OCI-LY1 (cell line): ENCODE measurements at regions not wholly inside any gene's neighbourhood (a gene's known extent, or its start where the extent isn't known, plus 50 kb on each side); places are given as distances from the start of the nearest gene placed in this dataset.

Experiments used
- CTCF ChIP-seq: fragments of 200-600 bp; sonication (generic), shearing (Covaris generic); IDR thresholded peaks from 2 replicates; pipeline ENCODE4 v1.5.1; 2017; ENCODE audit warnings: mild to moderate bottlenecking, antibody characterized with exemption, low read length, moderate library complexity, mixed read lengths
- EZH2 ChIP-seq: fragments of 200-600 bp; sonication (generic), shearing (Covaris generic); IDR thresholded peaks from 2 replicates; pipeline ENCODE4 v1.8.0; 2017; ENCODE audit warnings: borderline replicate concordance, mixed run types, mild to moderate bottlenecking, antibody characterized with exemption, low read length, moderate library complexity, mixed read lengths

DNA sequence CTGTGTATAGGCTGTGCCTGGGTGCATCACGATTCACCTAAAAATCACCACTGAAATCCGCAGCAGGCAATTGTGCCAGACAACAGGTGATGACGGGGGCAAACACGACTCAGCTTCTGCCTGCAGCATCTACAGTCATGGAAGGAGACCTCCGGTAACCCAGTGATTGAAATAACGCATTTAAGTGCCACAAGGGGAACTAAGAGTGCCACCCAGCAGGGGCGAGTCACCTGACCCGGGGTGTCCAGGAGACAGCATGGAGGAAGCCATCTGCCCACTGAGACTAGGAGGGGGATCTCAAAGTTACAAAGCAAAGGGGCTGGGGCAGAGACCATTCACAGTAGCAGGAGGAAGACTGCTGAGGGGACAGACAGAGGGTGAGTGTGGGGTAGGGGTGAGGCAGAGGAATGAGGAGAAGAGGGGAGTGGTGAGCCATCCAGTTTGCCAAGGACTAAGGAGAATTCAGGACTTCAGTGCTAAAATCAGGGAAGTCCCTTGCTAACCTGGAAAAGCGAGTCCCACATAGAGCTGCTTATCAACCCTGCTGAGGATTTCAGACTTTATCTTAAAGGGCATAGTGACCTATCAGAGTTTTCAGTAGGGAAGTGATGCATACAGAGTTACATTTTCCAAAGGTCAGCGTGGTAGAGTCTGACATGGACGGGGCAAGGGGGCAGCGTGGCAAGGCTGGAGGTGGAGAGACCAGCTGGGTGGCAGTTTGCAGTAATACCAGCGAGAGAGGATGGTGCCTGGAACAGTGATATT, 256.7 kb upstream of the HES1 start:
- no peak for TF ChIP-seq CTCF
- no peak for TF ChIP-seq EZH2
